DOHH2 (cell line): ENCODE measurements at regions not wholly inside any gene's neighbourhood (a gene's known extent, or its start where the extent isn't known, plus 50 kb on each side); places are given as distances from the start of the nearest gene placed in this dataset.

Experiments used
- EZH2phosphoT487 ChIP-seq: fragments of 200-600 bp; sonication (generic); IDR thresholded peaks from 2 replicates; pipeline ENCODE4 v1.6.1; 2017; ENCODE audit warnings: borderline replicate concordance, mild to moderate bottlenecking, antibody characterized with exemption, low read length, moderate library complexity, mixed read lengths
- TF ChIP-seq, protein P1 (sequence below): fragments of 200-600 bp; sonication (generic); IDR thresholded peaks from one replicate; pipeline ENCODE4 v1.5.1; 2014; ENCODE audit warnings: antibody characterized with exemption, mild to moderate bottlenecking, low read depth, low read length; ENCODE audit not compliant: poor library complexity, severe bottlenecking

DNA sequence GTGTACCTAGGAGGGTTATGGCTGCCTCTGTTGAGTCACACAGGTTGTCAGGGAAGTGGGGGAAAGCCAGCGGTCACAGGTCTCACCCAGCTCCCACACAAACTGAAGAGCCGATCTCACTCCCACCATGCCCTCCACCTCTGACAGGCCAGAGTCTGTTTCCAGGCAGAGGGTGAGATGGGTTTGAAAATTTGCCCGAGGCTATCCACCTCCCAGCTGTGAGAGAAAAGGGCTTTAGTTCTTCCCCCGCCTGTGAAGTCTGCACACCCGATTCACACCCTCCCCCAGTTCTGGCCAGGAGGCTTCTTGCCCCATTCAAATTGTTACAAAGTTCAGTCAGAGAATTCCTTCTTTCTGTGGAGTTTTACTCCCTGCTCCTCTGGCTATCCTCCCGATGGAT lies 446.9 kb downstream of the EDEM1 start:
- TF ChIP-seq EZH2phosphoT487: no peak
- TF ChIP-seq, protein P1, sequence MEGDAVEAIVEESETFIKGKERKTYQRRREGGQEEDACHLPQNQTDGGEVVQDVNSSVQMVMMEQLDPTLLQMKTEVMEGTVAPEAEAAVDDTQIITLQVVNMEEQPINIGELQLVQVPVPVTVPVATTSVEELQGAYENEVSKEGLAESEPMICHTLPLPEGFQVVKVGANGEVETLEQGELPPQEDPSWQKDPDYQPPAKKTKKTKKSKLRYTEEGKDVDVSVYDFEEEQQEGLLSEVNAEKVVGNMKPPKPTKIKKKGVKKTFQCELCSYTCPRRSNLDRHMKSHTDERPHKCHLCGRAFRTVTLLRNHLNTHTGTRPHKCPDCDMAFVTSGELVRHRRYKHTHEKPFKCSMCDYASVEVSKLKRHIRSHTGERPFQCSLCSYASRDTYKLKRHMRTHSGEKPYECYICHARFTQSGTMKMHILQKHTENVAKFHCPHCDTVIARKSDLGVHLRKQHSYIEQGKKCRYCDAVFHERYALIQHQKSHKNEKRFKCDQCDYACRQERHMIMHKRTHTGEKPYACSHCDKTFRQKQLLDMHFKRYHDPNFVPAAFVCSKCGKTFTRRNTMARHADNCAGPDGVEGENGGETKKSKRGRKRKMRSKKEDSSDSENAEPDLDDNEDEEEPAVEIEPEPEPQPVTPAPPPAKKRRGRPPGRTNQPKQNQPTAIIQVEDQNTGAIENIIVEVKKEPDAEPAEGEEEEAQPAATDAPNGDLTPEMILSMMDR: no peak
